ENCODE measurements at regions not wholly inside any gene's neighbourhood (a gene's known extent, or its start where the extent isn't known, plus 50 kb on each side); places are given as distances from the start of the nearest gene placed in this dataset.

DNA sequence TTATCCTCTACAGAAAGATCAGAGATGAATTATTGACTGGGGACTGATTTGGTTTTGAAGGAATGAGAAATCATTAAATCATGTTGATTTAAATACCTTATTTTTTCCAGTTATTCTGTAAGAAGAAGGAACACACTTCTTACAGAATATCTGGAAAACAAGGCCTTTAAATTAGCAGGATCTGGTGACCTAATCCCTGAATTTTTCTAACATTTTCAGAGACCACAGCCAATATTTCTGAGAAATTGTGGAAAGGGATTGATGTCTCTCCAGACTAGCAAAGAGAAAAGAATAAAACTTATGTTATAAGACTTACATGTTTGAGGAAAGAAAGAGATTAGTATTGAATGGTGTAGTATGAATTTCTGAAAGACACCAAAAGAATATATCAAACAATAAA, 104.0 kb downstream of the KCNE4 start:
- TF ChIP-seq BCLAF1 (IDR thresholded peaks at IDR 0.05) (no peak), ZBTB40 (IDR thresholded peaks at IDR 0.05; ENCODE audit: borderline replicate concordance) (no peak), LARP7 (IDR thresholded peaks at IDR 0.05) (no peak), FOXM1 (IDR thresholded peaks at IDR 0.05; ENCODE audit: low read depth, low read length) (no peak), RELA (IDR thresholded peaks at IDR 0.05; ENCODE audit: borderline replicate concordance, partially characterized antibody) (no peak), PKNOX1 (IDR thresholded peaks at IDR 0.05) (no peak), TAF1 (IDR thresholded peaks at IDR 0.05; ENCODE audit: borderline replicate concordance, low read depth, low read length) (no peak), ETV6 (conservative IDR thresholded peaks at IDR 0.05 in 1 of 2, IDR thresholded peaks at IDR 0.05 in 1 of 2; ENCODE audit: borderline replicate concordance in 1 of 2, low read depth in 1 of 2) (no peak), FOS (IDR thresholded peaks at IDR 0.05; ENCODE audit: borderline replicate concordance, extremely low read depth, insufficient read length) (no peak), PML (IDR thresholded peaks at IDR 0.05; ENCODE audit: low read length) (no peak), SMARCA5 (IDR thresholded peaks at IDR 0.05) (no peak), BRCA1 (IDR thresholded peaks at IDR 0.05; ENCODE audit: low read depth, low read length) (no peak)
- ATAC-seq (no peak), DNase-seq (ENCODE audit: low read depth, low spot score) (no peak), FAIRE-seq (no peak)
- H3K4me2 ChIP-seq (ENCODE audit: control insufficient read depth, insufficient read depth): no peak overlapping the region
- H3K79me2 ChIP-seq (ENCODE audit: control insufficient read depth, insufficient read depth, low read length): no peaks in the 10 kb centered on the region
- intact Hi-C loops (cut with micrococcal nuclease; ENCODE audit: unreplicated experiment) (no loop called here), in situ Hi-C loops (cut with MboI) (no loop called here)
- no peak overlapping the region for H3K27ac ChIP-seq (ENCODE audit: control insufficient read depth, insufficient read depth)
- H3K36me3 ChIP-seq (ENCODE audit: control insufficient read depth in 2 of 2, insufficient read depth in 2 of 2, low read length in 1 of 2): no peaks in the 10 kb centered on the region
- H2AFZ ChIP-seq (ENCODE audit: control insufficient read depth, low read depth, low read length): no peak overlapping the region
- no peaks in the 10 kb centered on the region for H4K20me1 ChIP-seq (ENCODE audit: control insufficient read depth, insufficient read depth)
- H3K27me3 ChIP-seq (replicated peaks in 1 of 2; ENCODE audit: control insufficient read depth in 2 of 2, insufficient read depth in 2 of 2, low read length in 1 of 2): no peaks in the 10 kb centered on the region
- H3K9ac ChIP-seq (ENCODE audit: control insufficient read depth, insufficient read depth, low read length): no peak overlapping the region
- ChIA-PET SMC1A (ENCODE audit: uncharacterized antibody, unreplicated experiment) (no interaction called here), CTCF (no interaction called here), RAD21 (ENCODE audit: unreplicated experiment) (no interaction called here), POLR2A (no interaction called here)
- H3K4me3 ChIP-seq: no peak overlapping the region
- H3K9me3 ChIP-seq (replicated peaks; ENCODE audit: control insufficient read depth, insufficient read depth, low read length): no peaks in the 10 kb centered on the region
- H3K4me1 ChIP-seq (ENCODE audit: control insufficient read depth, insufficient read depth, low read length): no peaks in the 10 kb centered on the region
- no TSS peak for BruUV-seq (replicated peaks)

All from GM12878 (cell line).